Peyer's patch (tissue), 4 donors: ENCODE measurements at regions not wholly inside any gene's neighbourhood (a gene's known extent, or its start where the extent isn't known, plus 50 kb on each side); places are given as distances from the start of the nearest gene placed in this dataset.
A peak's percentile ranks its signal among the peaks of the same experiment; 100 is the strongest.
"Not testable (repeated sequence)": the region's sequence is repeated elsewhere in the genome, so short reads cannot be mapped to it uniquely, and the experiment has no call there.

Experiments used
- DNase-seq, 3 donors: peaks; one replicate each; pipeline ENCODE4 v3.0.0-alpha.2; 2017 to 2019
- H3K27ac ChIP-seq, 4 donors: fragments of 200-600 bp; sonication (generic); one replicate each; pipeline ENCODE4 v1.5.1; 2016 to 2019
- H3K27me3 ChIP-seq, 2 donors: fragments of 200-600 bp; sonication (generic); one replicate each; pipeline ENCODE4 v1.5.1; 2019
- H3K36me3 ChIP-seq, 3 donors: fragments of 200-600 bp; sonication (generic); one replicate each; pipeline ENCODE4 v1.5.1; 2016 to 2019
- H3K4me1 ChIP-seq, 4 donors: fragments of 200-600 bp; sonication (generic); one replicate each; pipeline ENCODE4 v1.5.1; 2016 to 2019
- H3K4me3 ChIP-seq, 4 donors: fragments of 200-600 bp; sonication (generic); 1 replicate in 3 of 4; 2 replicates in 1 of 4; pipeline ENCODE4 v1.5.1; 2016 to 2019; ENCODE audit warnings: mild to moderate bottlenecking in 1 of 4
- H3K9me3 ChIP-seq, 4 donors: fragments of 200-600 bp; sonication (generic); one replicate each; pipeline ENCODE4 v1.5.1; 2016 to 2019; ENCODE audit warnings: mild to moderate bottlenecking in 1 of 4
- POLR2A ChIP-seq, 2 donors: fragments of 450-650 bp; IDR thresholded peaks; one replicate each; pipeline ENCODE4 v1.5.1; 2017; ENCODE audit warnings: antibody characterized with exemption in 2 of 2, mild to moderate bottlenecking in 2 of 2, moderate library complexity in 2 of 2
- TF ChIP-seq, protein P1 (sequence below), 6 experiments: fragments of 450-650 bp in 4 of 6; fragments of 200-600 bp in 2 of 6; sonication (generic) in 1 of 6; IDR thresholded peaks; one replicate each; pipeline ENCODE4 v1.5.1; 2017 to 2019; ENCODE audit warnings: antibody characterized with exemption in 6 of 6, mild to moderate bottlenecking in 3 of 6, moderate library complexity in 1 of 6

DNA sequence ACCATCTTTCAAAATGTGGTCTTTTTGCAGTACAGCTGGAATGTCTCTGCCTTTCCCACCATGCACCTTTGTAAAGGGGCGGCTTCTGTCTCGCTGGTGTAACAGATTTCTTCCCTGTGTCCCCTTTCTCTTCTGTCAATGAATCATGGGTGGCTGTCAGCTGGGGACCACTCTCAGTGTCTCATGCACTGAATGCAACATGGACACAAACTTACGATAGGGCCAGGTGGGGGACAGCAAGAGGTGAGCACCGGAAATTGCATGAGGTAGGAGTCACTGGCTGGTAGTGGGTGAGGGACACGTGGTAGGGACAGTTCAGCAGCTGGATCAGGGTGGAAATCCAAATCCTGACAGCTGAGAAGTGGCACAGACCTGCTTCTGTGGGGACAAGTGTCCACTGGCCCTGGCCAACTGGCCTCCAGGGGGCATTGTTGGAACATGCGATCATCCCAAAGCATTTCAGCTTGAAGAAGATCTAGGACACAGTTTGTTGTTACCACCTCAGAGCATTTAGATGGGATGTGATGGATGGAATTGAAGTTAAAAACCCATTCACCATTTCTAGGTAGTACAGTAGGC, 1383.5 kb downstream of the CDH12 start:
- not testable (repeated sequence) for H3K4me1 ChIP-seq, H3K36me3 ChIP-seq, H3K4me3 ChIP-seq, H3K9me3 ChIP-seq, H3K27me3 ChIP-seq, H3K27ac ChIP-seq
- peak in 1 of 3 donors; percentile 47 for DNase-seq
- TF ChIP-seq, protein P1, sequence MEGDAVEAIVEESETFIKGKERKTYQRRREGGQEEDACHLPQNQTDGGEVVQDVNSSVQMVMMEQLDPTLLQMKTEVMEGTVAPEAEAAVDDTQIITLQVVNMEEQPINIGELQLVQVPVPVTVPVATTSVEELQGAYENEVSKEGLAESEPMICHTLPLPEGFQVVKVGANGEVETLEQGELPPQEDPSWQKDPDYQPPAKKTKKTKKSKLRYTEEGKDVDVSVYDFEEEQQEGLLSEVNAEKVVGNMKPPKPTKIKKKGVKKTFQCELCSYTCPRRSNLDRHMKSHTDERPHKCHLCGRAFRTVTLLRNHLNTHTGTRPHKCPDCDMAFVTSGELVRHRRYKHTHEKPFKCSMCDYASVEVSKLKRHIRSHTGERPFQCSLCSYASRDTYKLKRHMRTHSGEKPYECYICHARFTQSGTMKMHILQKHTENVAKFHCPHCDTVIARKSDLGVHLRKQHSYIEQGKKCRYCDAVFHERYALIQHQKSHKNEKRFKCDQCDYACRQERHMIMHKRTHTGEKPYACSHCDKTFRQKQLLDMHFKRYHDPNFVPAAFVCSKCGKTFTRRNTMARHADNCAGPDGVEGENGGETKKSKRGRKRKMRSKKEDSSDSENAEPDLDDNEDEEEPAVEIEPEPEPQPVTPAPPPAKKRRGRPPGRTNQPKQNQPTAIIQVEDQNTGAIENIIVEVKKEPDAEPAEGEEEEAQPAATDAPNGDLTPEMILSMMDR (IDR thresholded peaks at IDR 0.05), result peak in 2 of 6 experiments; percentile 4 to 5

DNA sequence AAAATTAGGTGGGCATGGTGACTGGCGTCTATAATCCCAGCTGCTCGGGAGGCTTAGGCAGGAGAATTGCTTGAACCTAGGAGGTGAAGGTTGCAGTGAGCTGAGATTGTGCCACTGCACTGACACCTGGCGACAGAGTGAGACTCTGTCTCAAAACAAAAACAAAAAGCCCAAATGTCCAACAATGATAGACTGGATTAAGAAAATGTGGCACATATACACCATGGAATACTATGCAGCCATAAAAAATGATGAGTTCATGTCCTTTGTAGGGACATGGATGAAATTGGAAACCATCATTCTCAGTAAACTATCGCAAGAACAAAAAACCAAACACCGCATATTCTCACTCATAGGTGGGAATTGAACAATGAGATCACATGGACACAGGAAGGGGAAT, 1385.6 kb downstream of the CDH12 start:
- H3K27ac ChIP-seq, H3K9me3 ChIP-seq, H3K4me3 ChIP-seq, DNase-seq, H3K27me3 ChIP-seq, H3K4me1 ChIP-seq: not testable (repeated sequence)
- H3K36me3 ChIP-seq, result peaks cover 0 to 12% (median 0%) of the 10 kb centered on the region in 3 donors

DNA sequence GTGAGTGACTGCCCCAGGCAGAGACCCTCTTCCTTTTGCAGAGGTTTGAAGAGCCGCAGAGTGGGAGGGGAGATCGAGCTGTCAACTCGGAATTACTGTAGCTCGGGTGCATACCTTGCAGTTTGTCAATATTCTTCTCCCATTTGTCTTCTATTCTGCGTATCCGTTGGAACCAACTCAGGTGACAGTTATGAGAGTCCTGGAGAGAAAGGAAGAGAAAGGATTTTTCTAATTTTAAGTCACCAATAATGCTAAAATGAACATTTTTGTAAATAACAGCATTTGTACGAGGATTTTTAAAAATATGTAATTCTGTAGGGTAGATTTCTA, 1393.4 kb downstream of the CDH12 start:
- peak overlapping the region; percentile 56 to 94 (median 82) for H3K4me3 ChIP-seq
- H3K9me3 ChIP-seq, DNase-seq, H3K27me3 ChIP-seq, H3K36me3 ChIP-seq, H3K4me1 ChIP-seq: not testable (repeated sequence)
- H3K27ac ChIP-seq, result peak overlapping the region; percentile 25 to 77 (median 64)

DNA sequence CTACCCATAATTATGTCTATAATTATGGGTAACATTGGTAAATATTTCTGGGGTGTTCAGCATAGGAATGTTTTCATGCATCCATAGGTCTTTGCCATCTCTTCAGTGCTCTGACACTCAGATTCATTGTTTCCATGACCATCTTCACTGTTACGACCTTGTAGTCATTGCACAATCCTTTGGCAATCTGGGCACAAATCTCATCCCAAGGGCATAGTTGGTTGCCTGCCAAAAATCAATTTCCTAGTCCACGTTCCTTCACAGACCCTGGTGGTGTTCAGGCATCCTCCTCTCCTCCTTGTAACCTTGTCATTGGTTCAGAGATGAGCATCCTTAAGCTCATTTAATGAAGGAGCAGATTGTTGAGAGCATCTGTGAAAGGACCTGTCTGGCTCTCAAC, 1400.7 kb downstream of the CDH12 start:
- H3K36me3 ChIP-seq, result no peaks in the 10 kb centered on the region
- TF ChIP-seq, protein P1 (IDR thresholded peaks at IDR 0.05), result no peak
- no peak for TF ChIP-seq POLR2A (IDR thresholded peaks at IDR 0.05)
- no peaks in the 10 kb centered on the region for H3K4me1 ChIP-seq
- H3K9me3 ChIP-seq, result no peaks in the 10 kb centered on the region
- DNase-seq, result no peak
- H3K4me3 ChIP-seq, result no peak overlapping the region
- H3K27ac ChIP-seq, result no peak overlapping the region
- H3K27me3 ChIP-seq, result no peaks in the 10 kb centered on the region

DNA sequence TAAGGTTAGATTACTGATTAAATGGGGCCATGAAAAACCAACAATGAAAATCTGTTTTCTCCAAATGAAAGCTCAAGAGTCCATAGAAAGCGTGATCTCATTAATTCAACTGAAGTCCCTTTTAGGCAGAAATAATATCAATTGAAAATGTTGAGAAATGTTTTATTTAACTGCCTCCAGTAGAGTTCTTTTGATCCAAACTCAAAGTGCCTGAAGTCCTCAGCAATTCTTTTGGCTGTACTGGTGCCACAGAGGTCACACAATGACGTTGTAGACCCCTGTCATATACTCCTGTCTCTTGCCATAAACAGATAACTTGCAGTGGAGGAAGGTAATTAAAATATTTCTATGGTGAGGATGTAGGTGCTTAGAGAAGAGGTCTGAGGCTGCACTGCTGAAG, 1420.5 kb downstream of the CDH12 start:
- H3K27ac ChIP-seq, result no peak overlapping the region
- H3K4me3 ChIP-seq, result no peak overlapping the region
- DNase-seq, result no peak
- no peaks in the 10 kb centered on the region for H3K36me3 ChIP-seq
- H3K9me3 ChIP-seq, result no peaks in the 10 kb centered on the region
- no peaks in the 10 kb centered on the region for H3K4me1 ChIP-seq
- H3K27me3 ChIP-seq, result no peaks in the 10 kb centered on the region
- TF ChIP-seq POLR2A (IDR thresholded peaks at IDR 0.05), result no peak
- TF ChIP-seq, protein P1 (IDR thresholded peaks at IDR 0.05), result no peak

DNA sequence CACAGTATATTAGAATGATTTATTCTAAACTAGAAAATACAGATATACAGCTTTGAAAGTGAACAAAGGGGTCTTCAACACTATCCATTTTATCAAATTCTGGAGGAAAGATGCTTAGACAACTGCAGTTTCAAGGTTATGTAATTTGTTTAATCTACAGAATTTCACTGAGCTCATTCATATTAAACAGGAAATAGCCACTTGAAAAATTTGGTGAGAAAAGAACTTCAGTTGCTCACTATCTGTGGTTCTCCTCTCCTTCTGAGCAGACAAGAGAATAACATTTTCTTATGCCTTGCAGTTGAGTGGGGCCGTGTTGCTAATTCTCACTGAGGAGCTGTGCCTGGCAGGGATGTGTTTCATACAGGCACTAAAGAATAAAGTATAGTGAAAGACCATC, 1428.2 kb downstream of the CDH12 start:
- Histone ChIP-seq H3K27me3 (no peaks in the 10 kb centered on the region), H3K9me3 (no peaks in the 10 kb centered on the region), H3K4me1 (no peaks in the 10 kb centered on the region), H3K36me3 (no peaks in the 10 kb centered on the region), H3K27ac (no peak overlapping the region), H3K4me3 (no peak overlapping the region)
- no peak for TF ChIP-seq POLR2A (IDR thresholded peaks at IDR 0.05)
- TF ChIP-seq, protein P1 (IDR thresholded peaks at IDR 0.05), result no peak
- DNase-seq, result no peak

DNA sequence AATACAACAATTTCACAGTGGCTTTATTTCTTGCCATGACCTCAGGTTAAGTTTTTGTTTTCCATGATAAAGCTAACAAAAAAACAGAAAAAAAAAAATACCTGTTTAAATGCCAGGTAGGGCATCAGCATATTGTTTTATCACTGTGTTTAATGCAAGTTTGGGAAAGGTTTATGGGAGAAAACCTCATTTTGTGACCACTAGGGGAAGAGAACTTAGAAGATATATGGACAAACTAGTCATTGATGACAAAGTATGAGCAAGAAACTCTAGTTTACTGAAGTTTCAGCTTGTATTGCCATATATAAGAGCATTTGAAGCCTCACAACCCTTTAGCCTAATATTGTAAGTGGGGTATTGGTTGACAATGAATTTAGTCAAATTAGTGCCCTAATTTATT, 1431.4 kb upstream of the CDH18 start:
- no peaks in the 10 kb centered on the region for H3K4me1 ChIP-seq
- no peak for DNase-seq
- no peaks in the 10 kb centered on the region for H3K9me3 ChIP-seq
- no peaks in the 10 kb centered on the region for H3K36me3 ChIP-seq
- H3K27me3 ChIP-seq, result no peaks in the 10 kb centered on the region
- H3K27ac ChIP-seq, result no peak overlapping the region
- TF ChIP-seq, protein P1 (IDR thresholded peaks at IDR 0.05), result no peak
- no peak for TF ChIP-seq POLR2A (IDR thresholded peaks at IDR 0.05)
- no peak overlapping the region for H3K4me3 ChIP-seq

DNA sequence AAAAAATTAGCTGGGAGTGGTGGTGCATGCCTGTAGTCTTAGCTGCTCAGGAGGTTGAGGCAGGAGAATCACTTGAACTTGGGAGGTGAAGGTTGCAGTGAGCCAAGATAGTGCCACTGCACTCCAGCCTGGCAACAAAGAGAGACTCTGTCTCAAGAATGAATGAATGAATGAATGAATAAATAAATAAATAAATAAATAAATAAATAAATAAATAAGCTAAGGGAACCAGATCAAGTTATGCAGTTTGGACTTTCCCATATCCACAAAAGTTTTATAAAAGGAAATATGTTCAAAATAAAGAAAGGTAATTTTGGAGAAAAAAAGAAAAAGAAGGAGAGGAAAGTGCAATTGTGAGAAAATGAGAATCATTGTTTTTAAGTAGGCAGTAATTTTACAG, 1414.1 kb upstream of the CDH18 start:
- H3K9me3 ChIP-seq, H3K36me3 ChIP-seq, H3K27ac ChIP-seq, H3K4me3 ChIP-seq, H3K27me3 ChIP-seq, H3K4me1 ChIP-seq, DNase-seq: not testable (repeated sequence)
